ENCODE measurements at regions not wholly inside any gene's neighbourhood (a gene's known extent, or its start where the extent isn't known, plus 50 kb on each side); places are given as distances from the start of the nearest gene placed in this dataset.
"Not testable (repeated sequence)": the region's sequence is repeated elsewhere in the genome, so short reads cannot be mapped to it uniquely, and the experiment has no call there.

DNA sequence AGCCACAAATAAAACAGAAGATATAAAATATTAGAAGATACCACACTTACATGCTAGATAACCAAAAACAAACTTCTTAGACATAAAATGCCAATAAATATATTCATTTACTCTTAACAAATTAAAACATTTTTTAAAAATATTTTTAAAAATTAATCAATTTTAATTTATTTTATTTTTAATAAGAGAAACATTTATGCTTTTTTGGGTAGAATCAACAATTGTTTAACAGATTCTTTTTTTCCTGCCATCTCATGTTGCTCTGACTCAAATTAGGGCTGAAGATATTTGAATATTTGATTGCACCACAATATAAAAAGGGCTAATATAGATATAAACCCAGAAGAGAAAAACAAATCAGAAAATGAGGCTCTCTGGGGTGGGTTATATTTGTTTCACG lies 172.6 kb downstream of the GOLGA6L6 start:
- no peaks in the 10 kb centered on the region for H3K79me1 ChIP-seq (ENCODE audit: low read length)
- H4K8ac ChIP-seq (ENCODE audit: low read depth, low read length) = no peak overlapping the region
- H3K56ac ChIP-seq (ENCODE audit: low read length) = no peak overlapping the region
- no peak overlapping the region for H2BK5ac ChIP-seq (ENCODE audit: low read length)
- no peaks in the 10 kb centered on the region for H3K79me2 ChIP-seq (ENCODE audit: control insufficient read depth, insufficient read depth, low read length)
- H3K27me3 ChIP-seq (ENCODE audit: insufficient read depth, low read length, poor library complexity) = no peaks in the 10 kb centered on the region
- no peak overlapping the region for H3K4me2 ChIP-seq (ENCODE audit: low read length)
- no peak overlapping the region for H3K27ac ChIP-seq (ENCODE audit: low read depth, low read length)
- H2BK120ac ChIP-seq (ENCODE audit: low read depth, low read length) = no peak overlapping the region
- H3K4ac ChIP-seq (ENCODE audit: low read depth, low read length) = no peak overlapping the region
- H3K9ac ChIP-seq (ENCODE audit: low read length) = no peak overlapping the region
- no peak overlapping the region for H3K23ac ChIP-seq (ENCODE audit: low read length)
- DNase-seq = no peak
- H4K5ac ChIP-seq (ENCODE audit: low read length) = no peak overlapping the region
- H3K4me1 ChIP-seq (ENCODE audit: control insufficient read depth, low read depth, low read length) = no peaks in the 10 kb centered on the region
- H2BK15ac ChIP-seq (replicated peaks; ENCODE audit: low read depth) = no peak overlapping the region
- H3K36me3 ChIP-seq (ENCODE audit: control insufficient read depth, insufficient read depth, low read length) = no peaks in the 10 kb centered on the region
- H3K4me3 ChIP-seq (ENCODE audit: low read length) = no peak overlapping the region
- no CpG with 5 or more reads among the region's 1 CpG for WGBS (ENCODE audit: extremely low coverage, insufficient coverage, low lambda C conversion rate)
- no peak overlapping the region for H2AK5ac ChIP-seq (ENCODE audit: low read length)
- no peak overlapping the region for H3K18ac ChIP-seq (ENCODE audit: low read length)

DNA sequence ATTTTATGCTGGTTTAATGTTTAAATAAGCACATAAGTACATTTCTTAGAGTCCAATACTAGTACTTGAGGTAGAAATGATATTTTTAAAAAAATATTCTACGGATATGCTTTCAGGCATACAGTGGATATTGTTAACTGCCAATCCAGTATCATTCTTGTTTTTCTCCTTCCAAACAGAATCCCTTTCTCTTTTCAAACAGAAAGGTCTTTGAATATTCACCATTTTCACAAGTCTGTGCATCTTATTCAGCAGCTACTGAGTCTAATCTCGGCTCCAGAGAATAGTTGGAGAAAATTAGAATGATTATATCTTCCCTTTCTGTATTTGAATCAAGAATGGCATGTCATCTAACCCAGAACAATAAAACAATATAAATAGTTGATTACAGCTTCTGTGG lies 174.5 kb downstream of the GOLGA6L6 start:
- Histone ChIP-seq H3K79me2 (ENCODE audit: control insufficient read depth, insufficient read depth, low read length) (no peaks in the 10 kb centered on the region), H3K27me3 (ENCODE audit: insufficient read depth, low read length, poor library complexity) (no peaks in the 10 kb centered on the region), H2AK5ac (ENCODE audit: low read length) (no peak overlapping the region), H4K8ac (ENCODE audit: low read depth, low read length) (no peak overlapping the region), H3K4ac (ENCODE audit: low read depth, low read length) (no peak overlapping the region), H3K79me1 (ENCODE audit: low read length) (no peaks in the 10 kb centered on the region), H3K18ac (ENCODE audit: low read length) (no peak overlapping the region), H3K56ac (ENCODE audit: low read length) (no peak overlapping the region), H3K27ac (ENCODE audit: low read depth, low read length) (no peak overlapping the region), H3K36me3 (ENCODE audit: control insufficient read depth, insufficient read depth, low read length) (no peaks in the 10 kb centered on the region), H2BK120ac (ENCODE audit: low read depth, low read length) (no peak overlapping the region), H3K9ac (ENCODE audit: low read length) (no peak overlapping the region), H3K4me2 (ENCODE audit: low read length) (no peak overlapping the region), H2BK5ac (ENCODE audit: low read length) (no peak overlapping the region), H2BK15ac (replicated peaks; ENCODE audit: low read depth) (no peak overlapping the region), H4K5ac (ENCODE audit: low read length) (no peak overlapping the region), H3K23ac (ENCODE audit: low read length) (no peak overlapping the region), H3K4me1 (ENCODE audit: control insufficient read depth, low read depth, low read length) (no peaks in the 10 kb centered on the region), H3K4me3 (ENCODE audit: low read length) (no peak overlapping the region)
- WGBS (ENCODE audit: extremely low coverage, insufficient coverage, low lambda C conversion rate) = no CpG with 5 or more reads among the region's 2 CpGs
- DNase-seq = no peak

DNA sequence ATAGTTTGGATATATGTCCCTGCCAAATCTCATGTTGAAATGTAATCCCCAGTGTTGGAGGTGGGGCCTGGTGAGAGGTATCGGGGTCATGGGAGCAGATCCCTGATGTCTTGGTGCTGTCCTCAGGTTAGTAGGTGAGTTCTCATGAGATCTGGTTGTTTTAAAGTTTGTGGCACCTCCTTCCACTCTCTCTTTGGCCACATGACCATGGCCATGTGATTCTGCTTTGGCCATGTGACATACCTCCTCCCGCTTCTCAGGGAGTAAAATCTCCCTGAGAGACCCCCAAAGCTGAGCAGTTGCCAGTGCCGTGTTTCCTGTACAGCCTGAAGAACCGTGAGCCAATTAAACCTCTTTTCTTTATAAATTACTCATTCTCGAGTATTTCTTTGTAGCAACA lies 178.0 kb downstream of the GOLGA6L6 start:
- not testable (repeated sequence) for H2AK5ac ChIP-seq (ENCODE audit: low read length); H3K79me2 ChIP-seq (ENCODE audit: control insufficient read depth, insufficient read depth, low read length); DNase-seq; H3K4me1 ChIP-seq (ENCODE audit: control insufficient read depth, low read depth, low read length); H2BK5ac ChIP-seq (ENCODE audit: low read length); H3K79me1 ChIP-seq (ENCODE audit: low read length); H3K4me2 ChIP-seq (ENCODE audit: low read length); H3K4ac ChIP-seq (ENCODE audit: low read depth, low read length); H4K8ac ChIP-seq (ENCODE audit: low read depth, low read length); H3K4me3 ChIP-seq (ENCODE audit: low read length); H3K27ac ChIP-seq (ENCODE audit: low read depth, low read length); H3K18ac ChIP-seq (ENCODE audit: low read length); H2BK15ac ChIP-seq (replicated peaks; ENCODE audit: low read depth); H3K56ac ChIP-seq (ENCODE audit: low read length); H3K27me3 ChIP-seq (ENCODE audit: insufficient read depth, low read length, poor library complexity); H2BK120ac ChIP-seq (ENCODE audit: low read depth, low read length); H4K5ac ChIP-seq (ENCODE audit: low read length); H3K36me3 ChIP-seq (ENCODE audit: control insufficient read depth, insufficient read depth, low read length); H3K9ac ChIP-seq (ENCODE audit: low read length); H3K23ac ChIP-seq (ENCODE audit: low read length)
- no CpG with 5 or more reads among the region's 5 CpGs for WGBS (ENCODE audit: extremely low coverage, insufficient coverage, low lambda C conversion rate)

DNA sequence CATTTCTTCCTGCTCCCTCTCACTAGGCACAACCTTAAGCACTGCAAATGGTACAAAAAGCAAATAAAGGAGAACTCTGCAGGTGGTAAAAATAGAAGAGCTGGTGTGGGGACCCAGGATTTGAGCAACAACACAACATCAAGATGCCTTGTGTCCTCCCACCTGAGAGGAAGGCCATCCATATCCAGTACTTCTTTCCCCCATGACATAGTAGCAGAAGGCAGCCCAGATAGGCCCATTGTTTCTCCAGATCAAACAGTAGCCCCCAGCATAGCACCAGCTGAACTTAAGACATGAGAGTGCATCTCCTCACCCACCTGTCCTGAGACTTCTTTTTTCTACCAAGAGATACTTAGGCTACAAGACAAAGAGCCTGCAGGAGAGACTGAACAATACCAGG lies 180.5 kb downstream of the GOLGA6L6 start:
- H2BK5ac ChIP-seq (ENCODE audit: low read length) = no peak overlapping the region

DNA sequence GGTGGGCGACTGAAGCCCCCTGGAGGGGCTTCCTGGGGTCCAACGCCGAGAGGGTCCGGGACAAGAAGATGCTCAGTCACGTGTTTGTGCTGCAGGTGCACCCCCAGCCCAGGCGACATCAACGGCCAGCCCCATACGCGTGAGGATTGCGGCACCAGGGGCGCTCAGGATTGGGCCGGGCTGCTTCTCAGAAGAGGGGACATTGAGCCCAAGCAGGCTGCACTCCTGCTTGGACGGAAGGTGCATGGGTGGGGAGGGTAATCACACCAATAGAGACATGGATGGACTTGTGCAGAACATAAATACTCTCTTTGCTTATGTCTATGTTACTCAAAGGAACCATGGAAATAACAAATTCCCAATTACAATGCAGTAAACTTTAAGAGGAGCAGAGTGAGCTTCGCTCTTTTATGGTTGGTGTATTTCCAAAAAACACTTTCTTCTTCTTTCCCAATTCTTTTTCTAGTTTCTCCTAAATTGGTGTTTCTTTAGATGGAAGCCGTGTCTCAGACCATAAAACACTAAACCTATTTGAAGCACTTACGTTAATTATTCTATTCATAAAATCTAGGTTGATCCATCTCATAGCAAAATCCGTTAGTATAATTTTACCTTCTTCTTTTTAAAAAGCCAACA lies 182.7 kb downstream of the GOLGA6L6 start:
- no peak overlapping the region for H3K4me3 ChIP-seq (ENCODE audit: low read length)
- WGBS (ENCODE audit: extremely low coverage, insufficient coverage, low lambda C conversion rate) = no CpG with 5 or more reads among the region's 17 CpGs
- no peaks in the 10 kb centered on the region for H3K27me3 ChIP-seq (ENCODE audit: insufficient read depth, low read length, poor library complexity)
- no peak overlapping the region for H3K27ac ChIP-seq (ENCODE audit: low read depth, low read length)
- no peak overlapping the region for H3K4me2 ChIP-seq (ENCODE audit: low read length)
- no peaks in the 10 kb centered on the region for H3K79me1 ChIP-seq (ENCODE audit: low read length)
- H2BK15ac ChIP-seq (replicated peaks; ENCODE audit: low read depth) = no peak overlapping the region
- no peak overlapping the region for H3K18ac ChIP-seq (ENCODE audit: low read length)
- no peak overlapping the region for H2BK120ac ChIP-seq (ENCODE audit: low read depth, low read length)
- no peak overlapping the region for H2AK5ac ChIP-seq (ENCODE audit: low read length)
- no peak overlapping the region for H2BK5ac ChIP-seq (ENCODE audit: low read length)
- no peak overlapping the region for H4K5ac ChIP-seq (ENCODE audit: low read length)
- no peak overlapping the region for H3K9ac ChIP-seq (ENCODE audit: low read length)
- H4K8ac ChIP-seq (ENCODE audit: low read depth, low read length) = no peak overlapping the region
- H3K23ac ChIP-seq (ENCODE audit: low read length) = no peak overlapping the region
- H3K4ac ChIP-seq (ENCODE audit: low read depth, low read length) = no peak overlapping the region
- no peak overlapping the region for H3K56ac ChIP-seq (ENCODE audit: low read length)
- no peaks in the 10 kb centered on the region for H3K79me2 ChIP-seq (ENCODE audit: control insufficient read depth, insufficient read depth, low read length)
- DNase-seq = no peak
- no peaks in the 10 kb centered on the region for H3K4me1 ChIP-seq (ENCODE audit: control insufficient read depth, low read depth, low read length)
- H3K36me3 ChIP-seq (ENCODE audit: control insufficient read depth, insufficient read depth, low read length) = no peaks in the 10 kb centered on the region

More for the DNA sequence above, 180.5 kb downstream of the GOLGA6L6 start:
- Histone ChIP-seq H3K4me3 (ENCODE audit: low read length) (no peak overlapping the region), H3K18ac (ENCODE audit: low read length) (no peak overlapping the region), H3K79me2 (ENCODE audit: control insufficient read depth, insufficient read depth, low read length) (no peaks in the 10 kb centered on the region), H2BK120ac (ENCODE audit: low read depth, low read length) (no peak overlapping the region), H3K4ac (ENCODE audit: low read depth, low read length) (no peak overlapping the region), H3K79me1 (ENCODE audit: low read length) (no peaks in the 10 kb centered on the region), H3K23ac (ENCODE audit: low read length) (no peak overlapping the region), H3K56ac (ENCODE audit: low read length) (no peak overlapping the region), H3K4me1 (ENCODE audit: control insufficient read depth, low read depth, low read length) (no peaks in the 10 kb centered on the region), H4K8ac (ENCODE audit: low read depth, low read length) (no peak overlapping the region), H3K36me3 (ENCODE audit: control insufficient read depth, insufficient read depth, low read length) (no peaks in the 10 kb centered on the region), H3K27ac (ENCODE audit: low read depth, low read length) (no peak overlapping the region), H4K5ac (ENCODE audit: low read length) (no peak overlapping the region), H2BK15ac (replicated peaks; ENCODE audit: low read depth) (no peak overlapping the region), H3K4me2 (ENCODE audit: low read length) (no peak overlapping the region), H2AK5ac (ENCODE audit: low read length) (no peak overlapping the region), H3K27me3 (ENCODE audit: insufficient read depth, low read length, poor library complexity) (no peaks in the 10 kb centered on the region), H3K9ac (ENCODE audit: low read length) (no peak overlapping the region)
- no peak for DNase-seq

DNA sequence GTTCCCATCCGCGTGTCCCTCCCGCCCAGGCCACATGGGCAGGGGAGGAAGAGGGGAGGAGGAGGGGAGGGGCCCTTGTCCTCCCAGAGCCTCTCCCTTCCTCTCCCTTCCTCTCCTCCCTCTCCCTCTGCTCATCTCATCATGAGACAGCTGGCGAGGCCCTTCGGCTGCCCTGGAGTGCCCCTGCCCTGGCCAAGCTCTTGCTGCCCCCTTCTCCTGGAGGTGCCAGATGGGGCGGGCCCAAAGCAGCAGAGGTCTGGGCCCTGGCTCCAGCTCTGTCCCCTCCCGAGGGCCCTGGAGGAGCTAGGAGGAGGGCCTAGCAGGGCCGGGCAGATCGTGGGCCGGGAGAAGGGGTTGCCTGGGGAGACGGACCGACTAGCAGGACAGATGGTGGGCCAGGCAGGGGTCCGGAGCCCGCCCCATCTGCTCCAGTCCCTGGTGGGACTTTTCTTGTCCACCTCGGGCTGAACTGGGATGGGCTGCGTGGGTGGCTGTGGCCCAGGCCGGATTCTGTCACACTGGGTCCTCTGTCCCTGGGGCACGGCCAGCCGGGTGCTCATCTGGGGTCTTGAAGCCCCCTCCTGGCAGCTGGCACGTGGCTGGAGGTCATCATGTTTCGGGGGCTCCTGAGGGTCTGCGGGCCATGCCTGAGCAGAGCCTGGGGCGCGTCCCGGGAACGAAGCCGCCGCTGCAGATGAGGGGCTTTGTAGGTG lies 183.4 kb downstream of the GOLGA6L6 start:
- H3K27me3 ChIP-seq (ENCODE audit: insufficient read depth, low read length, poor library complexity) = no peaks in the 10 kb centered on the region
- no peak overlapping the region for H3K9ac ChIP-seq (ENCODE audit: low read length)
- H2AK5ac ChIP-seq (ENCODE audit: low read length) = no peak overlapping the region
- DNase-seq = no peak
- no peak overlapping the region for H3K56ac ChIP-seq (ENCODE audit: low read length)
- H3K4ac ChIP-seq (ENCODE audit: low read depth, low read length) = no peak overlapping the region
- H2BK15ac ChIP-seq (replicated peaks; ENCODE audit: low read depth) = no peak overlapping the region
- H3K23ac ChIP-seq (ENCODE audit: low read length) = no peak overlapping the region
- no peak overlapping the region for H4K5ac ChIP-seq (ENCODE audit: low read length)
- no peaks in the 10 kb centered on the region for H3K79me2 ChIP-seq (ENCODE audit: control insufficient read depth, insufficient read depth, low read length)
- H2BK120ac ChIP-seq (ENCODE audit: low read depth, low read length) = no peak overlapping the region
- H3K27ac ChIP-seq (ENCODE audit: low read depth, low read length) = no peak overlapping the region
- H3K4me1 ChIP-seq (ENCODE audit: control insufficient read depth, low read depth, low read length) = no peaks in the 10 kb centered on the region
- H4K8ac ChIP-seq (ENCODE audit: low read depth, low read length) = no peak overlapping the region
- WGBS (ENCODE audit: extremely low coverage, insufficient coverage, low lambda C conversion rate) = no CpG with 5 or more reads among the region's 28 CpGs
- H3K18ac ChIP-seq (ENCODE audit: low read length) = no peak overlapping the region
- no peak overlapping the region for H2BK5ac ChIP-seq (ENCODE audit: low read length)
- H3K79me1 ChIP-seq (ENCODE audit: low read length) = no peaks in the 10 kb centered on the region
- no peak overlapping the region for H3K4me2 ChIP-seq (ENCODE audit: low read length)
- H3K36me3 ChIP-seq (ENCODE audit: control insufficient read depth, insufficient read depth, low read length) = no peaks in the 10 kb centered on the region
- no peak overlapping the region for H3K4me3 ChIP-seq (ENCODE audit: low read length)

Data from mesendoderm (in vitro differentiated cells).